Gastroesophageal sphincter (tissue), 3 donors: ENCODE measurements at regions not wholly inside any gene's neighbourhood (a gene's known extent, or its start where the extent isn't known, plus 50 kb on each side); places are given as distances from the start of the nearest gene placed in this dataset.

ENCODE experiments used
- CTCF ChIP-seq, 4 experiments: fragments of 200-600 bp in 2 of 4; fragments of 450-650 bp in 2 of 4; sonication (generic) in 1 of 4; IDR thresholded peaks; one replicate each; pipeline ENCODE4 v1.5.1; 2017 to 2019; ENCODE audit warnings: antibody characterized with exemption in 4 of 4, mild to moderate bottlenecking in 2 of 4, moderate library complexity in 2 of 4
- EP300 ChIP-seq: sonication (generic); formaldehyde crosslinking; IDR thresholded peaks from one replicate; pipeline ENCODE4 v1.6.1; 2017; ENCODE audit warnings: antibody characterized with exemption, mild to moderate bottlenecking
- POLR2A ChIP-seq, 2 donors: fragments of 450-650 bp; IDR thresholded peaks; one replicate each; pipeline ENCODE4 v1.6.1; 2017; ENCODE audit warnings: antibody characterized with exemption in 2 of 2, mild to moderate bottlenecking in 2 of 2, moderate library complexity in 1 of 2
- POLR2AphosphoS5 ChIP-seq: sonication (generic); formaldehyde crosslinking; IDR thresholded peaks from one replicate; pipeline ENCODE4 v1.6.1; 2017; ENCODE audit warnings: antibody characterized with exemption

GRCh38 chr3:30492322-30493192 is 113.8 kb upstream of the TGFBR2 start:
- TF ChIP-seq POLR2AphosphoS5 (no peak), POLR2A (IDR thresholded peaks at IDR 0.05) (no peak), CTCF (IDR thresholded peaks at IDR 0.05) (no peak), EP300 (no peak)
